Peyer's patch (tissue), 4 donors: ENCODE measurements at regions not wholly inside any gene's neighbourhood (a gene's known extent, or its start where the extent isn't known, plus 50 kb on each side); places are given as distances from the start of the nearest gene placed in this dataset.

Experiments used
- DNase-seq, 3 donors: peaks; one replicate each; pipeline ENCODE4 v3.0.0-alpha.2; 2017 to 2019
- H3K27ac ChIP-seq, 4 donors: fragments of 200-600 bp; sonication (generic); one replicate each; pipeline ENCODE4 v1.5.1; 2016 to 2019
- H3K27me3 ChIP-seq, 2 donors: fragments of 200-600 bp; sonication (generic); one replicate each; pipeline ENCODE4 v1.5.1; 2019
- H3K36me3 ChIP-seq, 3 donors: fragments of 200-600 bp; sonication (generic); one replicate each; pipeline ENCODE4 v1.5.1; 2016 to 2019
- H3K4me1 ChIP-seq, 4 donors: fragments of 200-600 bp; sonication (generic); one replicate each; pipeline ENCODE4 v1.5.1; 2016 to 2019
- H3K4me3 ChIP-seq, 4 donors: fragments of 200-600 bp; sonication (generic); 1 replicate in 3 of 4; 2 replicates in 1 of 4; pipeline ENCODE4 v1.5.1; 2016 to 2019; ENCODE audit warnings: mild to moderate bottlenecking in 1 of 4
- H3K9me3 ChIP-seq, 4 donors: fragments of 200-600 bp; sonication (generic); one replicate each; pipeline ENCODE4 v1.5.1; 2016 to 2019; ENCODE audit warnings: mild to moderate bottlenecking in 1 of 4
- POLR2A ChIP-seq, 2 donors: fragments of 450-650 bp; IDR thresholded peaks; one replicate each; pipeline ENCODE4 v1.5.1; 2017; ENCODE audit warnings: antibody characterized with exemption in 2 of 2, mild to moderate bottlenecking in 2 of 2, moderate library complexity in 2 of 2
- TF ChIP-seq, protein P1 (sequence below), 6 experiments: fragments of 450-650 bp in 4 of 6; fragments of 200-600 bp in 2 of 6; sonication (generic) in 1 of 6; IDR thresholded peaks; one replicate each; pipeline ENCODE4 v1.5.1; 2017 to 2019; ENCODE audit warnings: antibody characterized with exemption in 6 of 6, mild to moderate bottlenecking in 3 of 6, moderate library complexity in 1 of 6

DNA sequence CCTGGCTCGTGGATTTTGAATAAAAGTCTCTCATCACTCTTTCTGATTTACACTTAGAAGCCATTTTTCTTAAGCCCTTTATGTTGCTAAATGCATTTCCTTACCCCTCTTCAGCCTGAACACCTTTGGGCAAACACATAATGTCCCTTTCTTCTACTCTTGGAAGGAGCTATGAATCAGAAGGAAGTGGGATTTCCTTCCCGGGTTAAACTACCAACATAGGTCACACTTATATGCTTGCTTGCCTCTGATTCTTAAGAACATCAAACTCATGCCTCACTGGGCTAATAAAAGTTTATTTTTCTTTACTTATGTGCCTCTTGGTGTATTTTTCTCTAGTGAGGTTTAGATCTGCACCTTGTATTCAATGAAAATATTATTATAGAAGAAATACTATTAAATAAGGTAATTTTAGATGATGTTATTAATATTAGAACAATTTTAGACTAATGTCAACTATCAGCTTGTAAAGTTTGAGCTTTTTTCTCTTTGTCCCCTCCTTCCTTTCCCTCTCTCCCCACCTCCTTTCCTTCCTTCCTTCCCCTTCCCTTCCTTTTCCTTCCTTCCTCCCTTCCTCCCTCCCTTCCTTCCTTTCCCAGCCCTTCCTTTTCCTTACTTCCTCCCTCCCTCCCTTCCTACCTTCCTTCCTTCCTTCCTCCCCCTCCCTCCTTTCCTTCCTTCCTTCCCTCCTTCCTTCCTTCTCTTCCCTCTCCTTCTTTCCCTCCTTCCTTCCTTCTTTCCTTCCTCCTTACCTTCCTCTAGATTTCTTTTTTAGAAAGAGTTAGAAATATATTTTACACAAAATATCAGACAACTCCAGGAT lies 66.5 kb upstream of the KCNJ6 start:
- H3K9me3 ChIP-seq: no peaks in the 10 kb centered on the region
- TF ChIP-seq, protein P1, sequence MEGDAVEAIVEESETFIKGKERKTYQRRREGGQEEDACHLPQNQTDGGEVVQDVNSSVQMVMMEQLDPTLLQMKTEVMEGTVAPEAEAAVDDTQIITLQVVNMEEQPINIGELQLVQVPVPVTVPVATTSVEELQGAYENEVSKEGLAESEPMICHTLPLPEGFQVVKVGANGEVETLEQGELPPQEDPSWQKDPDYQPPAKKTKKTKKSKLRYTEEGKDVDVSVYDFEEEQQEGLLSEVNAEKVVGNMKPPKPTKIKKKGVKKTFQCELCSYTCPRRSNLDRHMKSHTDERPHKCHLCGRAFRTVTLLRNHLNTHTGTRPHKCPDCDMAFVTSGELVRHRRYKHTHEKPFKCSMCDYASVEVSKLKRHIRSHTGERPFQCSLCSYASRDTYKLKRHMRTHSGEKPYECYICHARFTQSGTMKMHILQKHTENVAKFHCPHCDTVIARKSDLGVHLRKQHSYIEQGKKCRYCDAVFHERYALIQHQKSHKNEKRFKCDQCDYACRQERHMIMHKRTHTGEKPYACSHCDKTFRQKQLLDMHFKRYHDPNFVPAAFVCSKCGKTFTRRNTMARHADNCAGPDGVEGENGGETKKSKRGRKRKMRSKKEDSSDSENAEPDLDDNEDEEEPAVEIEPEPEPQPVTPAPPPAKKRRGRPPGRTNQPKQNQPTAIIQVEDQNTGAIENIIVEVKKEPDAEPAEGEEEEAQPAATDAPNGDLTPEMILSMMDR (IDR thresholded peaks at IDR 0.05): no peak
- no peak for TF ChIP-seq POLR2A (IDR thresholded peaks at IDR 0.05)
- no peak overlapping the region for H3K27ac ChIP-seq
- no peak for DNase-seq
- no peaks in the 10 kb centered on the region for H3K27me3 ChIP-seq
- no peaks in the 10 kb centered on the region for H3K4me1 ChIP-seq
- no peak overlapping the region for H3K4me3 ChIP-seq
- no peaks in the 10 kb centered on the region for H3K36me3 ChIP-seq

- no peak for DNase-seq
- no peaks in the 10 kb centered on the region for H3K9me3 ChIP-seq
- no peak for TF ChIP-seq POLR2A (IDR thresholded peaks at IDR 0.05)
- TF ChIP-seq, protein P1 (IDR thresholded peaks at IDR 0.05): no peak
Observed at GRCh38 chr21:37983336-37984095, 67.3 kb upstream of the KCNJ6 start.

GRCh38 chr21:37984416-37984815 lies 68.2 kb upstream of the KCNJ6 start:
- Histone ChIP-seq H3K9me3 (no peaks in the 10 kb centered on the region), H3K27ac (no peak overlapping the region), H3K4me3 (no peak overlapping the region), H3K4me1 (no peaks in the 10 kb centered on the region), H3K27me3 (no peaks in the 10 kb centered on the region), H3K36me3 (no peaks in the 10 kb centered on the region)
- no peak for DNase-seq
- TF ChIP-seq, protein P1 (IDR thresholded peaks at IDR 0.05): no peak
- TF ChIP-seq POLR2A (IDR thresholded peaks at IDR 0.05): no peak

More at GRCh38 chr21:37983336-37984095, 67.3 kb upstream of the KCNJ6 start:
- H3K4me1 ChIP-seq: no peaks in the 10 kb centered on the region
- H3K36me3 ChIP-seq: no peaks in the 10 kb centered on the region
- no peak overlapping the region for H3K27ac ChIP-seq
- no peak overlapping the region for H3K4me3 ChIP-seq
- no peaks in the 10 kb centered on the region for H3K27me3 ChIP-seq

DNA sequence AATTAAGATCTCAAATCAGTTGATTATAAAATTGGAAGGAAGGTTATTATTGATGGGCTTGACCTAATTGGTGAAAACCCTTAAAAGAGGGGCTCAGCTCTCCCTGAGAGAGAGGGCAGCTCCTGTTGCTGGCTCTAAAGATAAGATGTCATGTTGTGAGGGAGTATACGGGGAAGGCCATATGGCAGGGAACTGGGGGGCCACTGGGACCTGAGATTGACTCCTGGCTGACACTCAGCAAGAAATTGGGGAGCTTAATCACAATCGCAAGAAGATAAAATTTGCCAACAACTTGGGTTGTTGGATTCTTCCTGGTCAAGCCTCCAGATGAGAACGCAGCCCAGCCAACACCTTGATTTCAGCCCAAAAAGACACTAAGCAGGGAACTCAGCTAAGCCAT lies 69.7 kb upstream of the KCNJ6 start:
- Histone ChIP-seq H3K27me3 (no peaks in the 10 kb centered on the region), H3K4me3 (no peak overlapping the region), H3K4me1 (no peaks in the 10 kb centered on the region), H3K9me3 (no peaks in the 10 kb centered on the region), H3K27ac (no peak overlapping the region), H3K36me3 (no peaks in the 10 kb centered on the region)
- TF ChIP-seq POLR2A (IDR thresholded peaks at IDR 0.05): no peak
- TF ChIP-seq, protein P1 (IDR thresholded peaks at IDR 0.05): no peak
- no peak for DNase-seq

- DNase-seq: no peak
- no peaks in the 10 kb centered on the region for H3K4me1 ChIP-seq
- no peak for TF ChIP-seq POLR2A (IDR thresholded peaks at IDR 0.05)
- TF ChIP-seq, protein P1 (IDR thresholded peaks at IDR 0.05): no peak
- H3K27me3 ChIP-seq: no peaks in the 10 kb centered on the region
- no peak overlapping the region for H3K27ac ChIP-seq
- no peaks in the 10 kb centered on the region for H3K9me3 ChIP-seq
- H3K36me3 ChIP-seq: no peaks in the 10 kb centered on the region
- no peak overlapping the region for H3K4me3 ChIP-seq
Observed at GRCh38 chr21:37986751-37987399, 70.6 kb upstream of the KCNJ6 start.
